ENCODE measurements at regions not wholly inside any gene's neighbourhood (a gene's known extent, or its start where the extent isn't known, plus 50 kb on each side); places are given as distances from the start of the nearest gene placed in this dataset.

DNA sequence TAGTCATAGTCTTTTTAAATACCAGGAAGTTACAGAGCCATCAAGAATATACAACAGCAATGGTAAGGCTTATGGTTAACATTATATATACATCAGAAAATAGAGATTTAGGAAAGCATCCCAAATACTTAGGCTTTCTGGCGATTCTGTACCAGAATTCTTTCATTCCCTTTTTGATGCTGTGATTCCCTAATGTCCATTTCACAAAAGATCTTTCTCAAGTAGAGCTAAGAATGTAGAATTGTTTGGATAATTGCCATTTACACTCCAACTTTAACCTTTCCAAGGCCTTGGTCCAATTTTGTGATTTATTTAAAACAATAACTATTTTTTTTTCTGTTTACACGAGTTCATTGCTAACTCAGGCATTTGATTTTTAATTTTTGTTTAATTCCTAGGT, 422.2 kb downstream of the MTX2 start:
- Histone ChIP-seq H3K4me1 (ENCODE audit: control insufficient read depth, insufficient read depth, low read length) (no peaks in the 10 kb centered on the region), H3K36me3 (ENCODE audit: control insufficient read depth, insufficient read depth, low read length) (no peaks in the 10 kb centered on the region), H3K27me3 (ENCODE audit: control insufficient read depth, insufficient read depth, low read length) (no peaks in the 10 kb centered on the region), H3K9ac (ENCODE audit: low read length) (no peak overlapping the region), H3K4me3 (ENCODE audit: low read length) (no peak overlapping the region), H3K9me3 (ENCODE audit: control insufficient read depth, low read length) (no peaks in the 10 kb centered on the region)

DNA sequence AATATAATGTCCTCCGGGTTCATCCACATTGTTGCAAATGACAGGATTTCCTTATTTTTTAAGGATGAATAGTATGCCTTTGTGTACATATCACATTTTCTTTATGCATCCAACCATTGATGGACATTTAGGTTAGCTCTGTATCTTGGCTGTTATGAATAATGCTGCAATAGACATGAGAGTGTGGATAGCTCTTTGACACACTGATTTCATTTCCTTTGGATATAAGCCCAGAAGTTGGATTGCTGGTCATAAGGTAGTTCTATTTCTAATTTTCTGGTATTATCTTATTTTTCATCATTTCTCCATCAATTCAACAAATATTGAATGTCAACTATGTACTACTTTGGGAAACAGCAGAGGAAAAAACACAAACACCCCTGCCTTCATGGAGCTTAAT, 423.3 kb downstream of the MTX2 start:
- Histone ChIP-seq H3K9ac (ENCODE audit: low read length) (no peak overlapping the region), H3K4me1 (ENCODE audit: control insufficient read depth, insufficient read depth, low read length) (no peaks in the 10 kb centered on the region), H3K9me3 (ENCODE audit: control insufficient read depth, low read length) (no peaks in the 10 kb centered on the region), H3K36me3 (ENCODE audit: control insufficient read depth, insufficient read depth, low read length) (no peaks in the 10 kb centered on the region), H3K27me3 (ENCODE audit: control insufficient read depth, insufficient read depth, low read length) (no peaks in the 10 kb centered on the region), H3K4me3 (ENCODE audit: low read length) (no peak overlapping the region)

DNA sequence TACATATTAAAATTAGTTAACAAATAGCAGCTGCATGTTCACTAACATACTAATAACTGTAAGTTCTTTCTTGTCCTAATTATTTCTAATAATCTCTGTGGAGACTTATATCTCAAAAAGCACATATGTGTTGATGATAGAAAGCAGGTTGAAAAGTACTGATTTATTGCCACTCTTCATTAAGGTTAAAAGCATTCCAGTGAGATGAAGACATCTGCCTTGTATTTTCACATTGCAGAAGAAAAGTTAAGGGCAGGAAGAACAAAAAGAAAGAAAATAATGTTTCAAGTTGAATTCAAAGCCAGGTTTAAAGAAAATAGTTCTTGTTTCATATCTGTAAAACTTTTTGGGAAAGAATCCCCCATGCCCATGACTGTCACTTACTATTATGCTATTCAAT, 429.9 kb downstream of the MTX2 start:
- Histone ChIP-seq H3K36me3 (ENCODE audit: control insufficient read depth, insufficient read depth, low read length) (no peaks in the 10 kb centered on the region), H3K4me1 (ENCODE audit: control insufficient read depth, insufficient read depth, low read length) (no peaks in the 10 kb centered on the region), H3K27me3 (ENCODE audit: control insufficient read depth, insufficient read depth, low read length) (no peaks in the 10 kb centered on the region), H3K9ac (ENCODE audit: low read length) (no peak overlapping the region), H3K9me3 (ENCODE audit: control insufficient read depth, low read length) (no peaks in the 10 kb centered on the region), H3K4me3 (ENCODE audit: low read length) (no peak overlapping the region)

DNA sequence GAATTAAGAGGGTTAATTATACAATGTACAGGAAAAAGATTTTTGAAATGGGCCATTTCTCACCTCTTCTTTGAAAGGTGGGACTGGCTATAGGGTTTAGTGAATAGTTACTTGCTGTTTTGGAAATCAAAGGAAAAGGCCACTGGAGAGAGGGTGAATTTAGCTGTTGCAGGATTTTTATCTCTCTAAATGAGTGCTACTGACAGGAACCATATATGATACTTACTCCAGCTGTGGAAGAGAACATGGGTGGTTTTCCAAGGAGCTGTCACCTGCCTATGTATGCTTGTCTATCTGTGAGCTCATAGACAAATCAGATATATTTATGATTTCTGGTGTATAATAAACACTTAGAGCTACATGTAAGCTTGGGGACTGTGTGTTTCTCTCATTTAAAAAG, 430.4 kb downstream of the MTX2 start:
- no peaks in the 10 kb centered on the region for H3K27me3 ChIP-seq (ENCODE audit: control insufficient read depth, insufficient read depth, low read length)
- no peaks in the 10 kb centered on the region for H3K36me3 ChIP-seq (ENCODE audit: control insufficient read depth, insufficient read depth, low read length)
- H3K9ac ChIP-seq (ENCODE audit: low read length): no peak overlapping the region
- H3K9me3 ChIP-seq (ENCODE audit: control insufficient read depth, low read length): no peaks in the 10 kb centered on the region
- no peak overlapping the region for H3K4me3 ChIP-seq (ENCODE audit: low read length)
- H3K4me1 ChIP-seq (ENCODE audit: control insufficient read depth, insufficient read depth, low read length): no peaks in the 10 kb centered on the region

DNA sequence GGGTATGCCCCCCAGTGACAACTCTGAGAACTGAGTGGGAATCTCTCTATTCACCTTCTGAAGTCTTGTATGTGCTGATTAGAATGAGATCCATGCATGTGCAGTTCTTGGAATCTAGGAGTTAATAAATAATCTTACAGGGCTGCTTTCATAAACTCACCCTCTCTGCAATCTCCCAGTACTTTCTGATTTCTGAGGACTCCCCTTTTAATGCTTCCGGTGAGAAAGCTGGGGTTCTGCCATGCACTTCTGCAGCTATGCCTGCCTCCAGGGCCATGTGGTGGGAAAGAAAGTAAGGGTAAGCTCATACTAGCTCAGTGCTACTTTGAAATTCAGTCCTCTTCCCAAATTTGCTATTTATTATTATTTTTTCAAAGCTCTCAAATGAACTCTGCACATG, 432.9 kb downstream of the MTX2 start:
- Histone ChIP-seq H3K4me1 (ENCODE audit: control insufficient read depth, insufficient read depth, low read length) (no peaks in the 10 kb centered on the region), H3K36me3 (ENCODE audit: control insufficient read depth, insufficient read depth, low read length) (no peaks in the 10 kb centered on the region), H3K9me3 (ENCODE audit: control insufficient read depth, low read length) (no peaks in the 10 kb centered on the region), H3K9ac (ENCODE audit: low read length) (no peak overlapping the region), H3K4me3 (ENCODE audit: low read length) (no peak overlapping the region), H3K27me3 (ENCODE audit: control insufficient read depth, insufficient read depth, low read length) (no peaks in the 10 kb centered on the region)

DNA sequence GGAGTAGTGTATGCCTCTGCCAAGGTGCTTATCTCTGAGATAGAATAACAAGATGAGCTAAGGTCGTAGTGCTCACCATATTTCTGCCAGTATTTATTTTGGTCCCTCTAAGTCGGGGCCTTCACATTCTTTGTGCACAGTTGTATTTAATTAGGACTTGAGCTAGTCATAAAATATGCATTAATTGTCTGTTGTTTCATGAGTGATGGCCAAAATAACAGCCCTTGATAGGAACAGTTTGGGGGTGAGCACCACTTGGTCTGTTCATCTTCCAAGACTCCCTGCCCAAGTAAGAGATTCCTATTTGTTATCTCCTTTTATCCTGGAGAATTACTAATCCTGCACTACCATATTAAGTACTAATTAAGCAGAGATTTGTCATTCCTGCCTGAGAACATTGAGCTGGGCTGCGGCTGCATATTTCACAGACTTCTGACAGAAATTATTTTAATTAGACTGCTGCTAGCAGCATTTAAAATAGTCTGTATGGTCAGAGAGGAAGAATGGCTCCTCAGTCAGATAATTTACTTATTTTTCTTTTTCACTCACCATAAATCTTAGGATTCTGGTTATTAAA, 435.1 kb downstream of the MTX2 start:
- Histone ChIP-seq H3K27me3 (ENCODE audit: control insufficient read depth, insufficient read depth, low read length) (no peaks in the 10 kb centered on the region), H3K9ac (ENCODE audit: low read length) (no peak overlapping the region), H3K36me3 (ENCODE audit: control insufficient read depth, insufficient read depth, low read length) (no peaks in the 10 kb centered on the region), H3K9me3 (ENCODE audit: control insufficient read depth, low read length) (no peaks in the 10 kb centered on the region), H3K4me3 (ENCODE audit: low read length) (no peak overlapping the region), H3K4me1 (ENCODE audit: control insufficient read depth, insufficient read depth, low read length) (no peaks in the 10 kb centered on the region)

DNA sequence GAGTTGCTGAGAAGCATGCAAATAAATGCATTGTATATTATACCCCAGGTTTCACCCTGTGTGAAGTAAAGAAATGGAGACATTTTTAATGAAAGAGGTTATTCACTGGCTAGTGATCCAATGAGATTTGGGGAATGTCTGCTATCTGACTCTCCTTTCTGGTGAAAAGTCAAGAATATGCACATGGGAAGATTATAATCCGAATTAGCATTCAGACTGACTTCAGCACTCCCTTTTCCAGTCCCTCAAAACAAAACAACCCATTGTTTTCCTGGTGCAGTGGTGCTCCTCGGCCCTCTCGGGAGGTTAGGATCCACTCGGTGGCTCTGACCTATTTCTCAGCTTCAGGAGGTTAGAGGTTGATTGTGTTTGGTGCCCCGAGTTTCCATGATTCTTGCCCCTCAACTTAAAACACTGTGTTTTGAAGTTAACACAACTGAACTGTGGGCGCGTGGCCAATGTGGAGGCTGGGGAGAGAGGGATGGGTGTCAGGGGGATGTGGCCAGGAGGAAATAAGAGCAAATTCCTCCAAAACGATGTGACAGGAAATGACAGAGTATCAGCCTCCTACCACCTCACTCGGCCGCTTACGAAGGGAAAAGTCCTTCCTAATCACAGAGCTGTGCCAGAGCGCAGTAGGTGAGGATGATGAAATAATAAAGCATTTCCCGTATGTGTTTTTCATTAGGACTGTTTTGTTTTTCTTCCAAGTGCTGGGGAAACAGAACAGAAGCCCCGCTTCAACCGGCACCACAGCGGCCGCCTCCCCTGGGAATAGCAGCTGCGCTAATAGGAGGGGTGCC, 440.1 kb downstream of the MTX2 start:
- no peak overlapping the region for H3K9ac ChIP-seq (ENCODE audit: low read length)
- H3K9me3 ChIP-seq (ENCODE audit: control insufficient read depth, low read length): no peaks in the 10 kb centered on the region
- H3K4me3 ChIP-seq (ENCODE audit: low read length): no peak overlapping the region
- H3K27me3 ChIP-seq (ENCODE audit: control insufficient read depth, insufficient read depth, low read length): no peaks in the 10 kb centered on the region
- H3K4me1 ChIP-seq (ENCODE audit: control insufficient read depth, insufficient read depth, low read length): no peaks in the 10 kb centered on the region
- no peaks in the 10 kb centered on the region for H3K36me3 ChIP-seq (ENCODE audit: control insufficient read depth, insufficient read depth, low read length)

DNA sequence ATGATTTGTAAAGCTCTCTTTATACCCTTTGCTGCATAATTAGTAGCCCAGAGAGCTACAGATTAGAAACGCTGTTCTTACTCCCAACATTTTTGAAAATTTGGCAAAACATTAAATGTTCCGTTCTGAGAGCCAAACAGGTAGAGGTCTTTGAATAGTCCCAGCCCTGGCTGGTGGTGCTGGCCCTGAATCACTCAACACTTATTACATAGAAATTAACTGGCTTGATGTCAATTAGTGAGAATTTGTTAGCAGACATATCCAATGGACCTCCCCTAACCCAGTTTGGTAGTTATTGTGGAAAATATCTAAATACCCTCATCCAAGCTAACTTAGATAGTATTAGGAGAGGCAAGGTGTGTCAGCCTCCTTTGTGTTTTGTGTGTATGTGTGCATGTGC, 440.7 kb downstream of the MTX2 start:
- no peak overlapping the region for H3K9ac ChIP-seq (ENCODE audit: low read length)
- no peaks in the 10 kb centered on the region for H3K4me1 ChIP-seq (ENCODE audit: control insufficient read depth, insufficient read depth, low read length)
- no peaks in the 10 kb centered on the region for H3K9me3 ChIP-seq (ENCODE audit: control insufficient read depth, low read length)
- no peak overlapping the region for H3K4me3 ChIP-seq (ENCODE audit: low read length)
- no peaks in the 10 kb centered on the region for H3K36me3 ChIP-seq (ENCODE audit: control insufficient read depth, insufficient read depth, low read length)
- H3K27me3 ChIP-seq (ENCODE audit: control insufficient read depth, insufficient read depth, low read length): no peaks in the 10 kb centered on the region

DNA sequence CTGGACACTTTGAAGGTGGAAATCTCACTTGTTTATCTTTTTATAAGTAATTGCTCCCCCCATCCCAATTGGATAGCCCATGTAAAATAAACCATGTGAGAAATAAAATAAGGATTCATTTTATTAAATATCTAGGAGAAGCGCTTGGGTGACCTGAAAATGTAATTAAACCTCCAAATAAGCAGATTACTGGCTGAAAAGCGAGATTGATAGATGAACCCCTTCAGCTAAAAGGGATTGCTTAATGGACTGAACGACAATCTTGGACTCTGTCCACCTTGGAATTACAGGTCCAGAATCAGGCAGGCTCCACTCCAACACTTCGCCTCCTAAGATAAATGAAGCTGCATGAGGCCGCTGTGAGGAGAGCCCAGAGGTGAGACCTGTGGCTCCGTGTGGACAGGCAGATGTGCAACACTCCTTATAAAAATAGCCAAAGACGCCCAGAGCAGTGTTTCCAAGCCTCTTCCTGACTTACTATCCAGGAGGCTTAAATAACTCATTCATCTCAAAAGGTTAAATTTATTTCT, 441.5 kb downstream of the MTX2 start:
- no peak overlapping the region for H3K4me3 ChIP-seq (ENCODE audit: low read length)
- no peaks in the 10 kb centered on the region for H3K4me1 ChIP-seq (ENCODE audit: control insufficient read depth, insufficient read depth, low read length)

DNA sequence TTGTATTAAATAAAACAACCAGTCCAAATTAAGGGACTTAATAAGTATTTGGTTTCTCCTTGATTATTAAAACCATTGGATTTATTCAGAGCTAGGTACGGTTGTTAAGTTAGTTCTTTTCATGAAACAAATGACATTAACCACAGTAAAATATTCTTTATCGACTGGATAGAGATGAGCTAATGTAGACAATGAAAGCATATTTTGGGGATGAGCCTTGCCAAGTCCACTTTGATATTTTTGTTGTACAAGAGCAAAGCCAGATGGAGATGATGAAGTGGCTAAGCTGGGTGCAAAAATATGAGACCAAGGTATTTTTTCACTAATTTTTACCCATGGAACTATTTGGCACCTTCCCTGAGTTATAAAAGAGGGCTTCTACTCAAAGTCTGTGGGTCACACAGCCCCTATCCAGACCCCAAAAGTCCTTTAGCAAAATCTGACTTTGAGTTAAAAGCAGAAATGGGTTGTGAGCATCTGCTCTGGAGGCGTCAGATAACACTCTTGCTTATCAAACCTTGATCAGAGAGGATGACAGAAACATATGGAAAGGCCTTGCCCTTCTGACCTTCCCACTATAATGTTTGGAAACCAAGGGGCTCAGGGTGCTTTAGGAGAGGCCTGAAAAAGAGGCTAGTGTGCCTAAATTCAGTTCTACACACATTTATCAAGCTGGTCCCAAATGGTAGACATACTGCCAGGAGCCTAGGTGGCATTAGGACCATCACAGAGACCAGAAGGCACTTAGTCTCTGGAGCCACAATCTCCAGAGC, 456.8 kb downstream of the MTX2 start:
- Histone ChIP-seq H3K4me3 (ENCODE audit: low read length) (no peak overlapping the region), H3K9me3 (ENCODE audit: control insufficient read depth, low read length) (no peaks in the 10 kb centered on the region), H3K27me3 (ENCODE audit: control insufficient read depth, insufficient read depth, low read length) (no peaks in the 10 kb centered on the region), H3K9ac (ENCODE audit: low read length) (no peak overlapping the region), H3K4me1 (ENCODE audit: control insufficient read depth, insufficient read depth, low read length) (no peaks in the 10 kb centered on the region), H3K36me3 (ENCODE audit: control insufficient read depth, insufficient read depth, low read length) (no peaks in the 10 kb centered on the region)

More for the DNA sequence above, 441.5 kb downstream of the MTX2 start:
- H3K9ac ChIP-seq (ENCODE audit: low read length): no peak overlapping the region
- no peaks in the 10 kb centered on the region for H3K9me3 ChIP-seq (ENCODE audit: control insufficient read depth, low read length)
- H3K36me3 ChIP-seq (ENCODE audit: control insufficient read depth, insufficient read depth, low read length): no peaks in the 10 kb centered on the region
- no peaks in the 10 kb centered on the region for H3K27me3 ChIP-seq (ENCODE audit: control insufficient read depth, insufficient read depth, low read length)

DNA sequence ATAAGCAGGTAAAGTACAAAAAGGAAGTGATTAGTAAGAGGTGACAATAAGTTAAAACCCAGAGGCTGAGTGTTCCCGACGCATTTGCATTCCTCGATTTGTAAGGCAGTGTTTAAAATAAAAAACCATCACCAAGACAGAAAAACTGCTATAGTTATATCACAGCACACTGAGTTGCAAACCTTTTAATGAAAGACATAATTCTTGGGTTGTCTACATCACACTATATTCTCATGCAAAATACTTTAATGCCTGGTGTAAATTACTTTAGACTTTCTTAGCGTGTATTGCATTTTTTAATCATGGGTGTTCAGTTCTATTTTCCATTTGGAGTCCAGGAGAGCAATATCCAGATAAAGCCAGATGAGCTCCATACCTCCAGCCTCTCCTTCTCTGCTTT, 458.5 kb downstream of the MTX2 start:
- H3K9me3 ChIP-seq (ENCODE audit: control insufficient read depth, low read length): no peaks in the 10 kb centered on the region
- no peak overlapping the region for H3K4me3 ChIP-seq (ENCODE audit: low read length)
- no peak overlapping the region for H3K9ac ChIP-seq (ENCODE audit: low read length)
- H3K4me1 ChIP-seq (ENCODE audit: control insufficient read depth, insufficient read depth, low read length): no peaks in the 10 kb centered on the region
- H3K27me3 ChIP-seq (ENCODE audit: control insufficient read depth, insufficient read depth, low read length): no peaks in the 10 kb centered on the region
- no peaks in the 10 kb centered on the region for H3K36me3 ChIP-seq (ENCODE audit: control insufficient read depth, insufficient read depth, low read length)

Data from mucosa of stomach (tissue), 1 donor.